GM20000 (cell line): ENCODE measurements at regions not wholly inside any gene's neighbourhood (a gene's known extent, or its start where the extent isn't known, plus 50 kb on each side); places are given as distances from the start of the nearest gene placed in this dataset.
"Not testable (repeated sequence)": the region's sequence is repeated elsewhere in the genome, so short reads cannot be mapped to it uniquely, and the experiment has no call there.

Experiments
- DNase-seq: peaks from one replicate; pipeline ENCODE4 v3.0.0; 2012; ENCODE audit warnings: low spot score
- CTCF ChIP-seq: IDR thresholded peaks from 2 replicates; pipeline ENCODE4 v1.5.1; 2012; ENCODE audit warnings: mild to moderate bottlenecking, control low read depth; ENCODE audit errors: extremely low read depth, missing control alignments

DNA sequence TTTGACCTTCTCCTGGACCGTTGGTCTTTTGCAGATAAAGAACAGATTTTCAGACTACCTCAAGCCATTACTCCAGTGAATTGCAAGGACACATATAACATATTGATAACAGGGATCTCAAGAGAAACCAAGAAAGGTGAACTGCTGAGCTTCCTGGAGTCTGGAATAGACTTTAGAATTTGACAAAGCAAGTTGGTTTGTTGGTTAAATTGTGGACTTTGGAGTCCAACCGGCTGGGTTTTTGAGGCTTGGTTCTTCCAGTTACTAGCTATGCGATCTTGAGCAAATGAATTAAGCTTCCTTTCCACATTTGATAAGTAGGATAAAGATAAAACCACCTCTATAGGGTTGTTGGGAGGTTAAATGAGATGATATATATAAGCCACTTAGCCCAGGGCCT, 233.1 kb downstream of the SHQ1 start:
- TF ChIP-seq CTCF, result no peak
- DNase-seq, result no peak

DNA sequence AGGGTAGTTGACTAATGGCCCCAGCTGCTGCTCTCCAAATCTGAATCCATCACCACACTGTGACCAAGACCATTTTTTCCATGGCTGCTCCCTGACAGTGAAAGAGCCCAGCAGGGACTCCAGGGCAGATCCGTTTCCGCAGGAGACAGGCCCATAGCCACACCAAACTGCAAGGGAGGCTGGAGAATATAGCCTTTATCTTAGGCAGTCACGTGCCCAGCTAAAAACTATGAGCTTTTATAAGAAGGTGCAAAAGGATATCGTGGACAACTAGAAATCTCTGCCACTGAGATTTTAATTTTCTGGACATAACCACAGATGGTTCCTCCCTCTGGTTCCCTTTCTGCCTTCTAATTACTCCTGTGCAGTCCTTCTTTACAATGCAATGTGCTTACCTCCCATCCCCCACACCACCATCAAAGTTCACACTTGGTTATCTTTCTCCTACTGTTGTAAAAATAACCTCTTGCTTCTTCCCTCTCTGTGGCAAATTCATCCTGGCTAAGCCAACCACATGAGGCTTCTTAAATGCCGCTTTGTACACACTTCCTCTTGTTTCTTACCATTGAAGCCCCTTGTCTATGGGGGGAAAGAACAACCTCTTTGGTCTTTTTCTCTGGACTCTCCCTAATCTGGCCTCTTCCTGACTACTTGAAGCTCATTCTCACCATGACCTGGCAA, 233.7 kb downstream of the SHQ1 start:
- no peak for DNase-seq

DNA sequence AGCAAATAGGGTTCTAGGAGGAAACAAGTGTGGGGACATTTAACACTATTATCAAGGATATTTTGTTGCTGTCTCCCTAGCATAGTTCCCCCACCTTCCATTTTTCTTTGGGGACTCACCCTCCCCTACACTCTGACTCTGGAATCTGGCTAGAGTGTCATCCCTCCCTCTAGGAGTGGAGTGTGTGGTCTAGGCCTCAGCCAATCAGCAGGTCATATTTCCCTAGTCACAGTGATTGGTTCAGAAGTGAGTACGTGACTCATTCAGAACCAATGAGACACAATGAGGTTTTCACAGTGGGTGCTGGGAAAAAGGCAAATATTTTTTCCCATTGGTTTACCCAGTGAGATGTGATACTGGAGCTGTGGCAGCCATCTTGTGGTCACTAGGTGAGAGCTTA, 234.4 kb downstream of the SHQ1 start:
- no peak for TF ChIP-seq CTCF

More for the DNA sequence above, 233.7 kb downstream of the SHQ1 start:
- no peak for TF ChIP-seq CTCF

DNA sequence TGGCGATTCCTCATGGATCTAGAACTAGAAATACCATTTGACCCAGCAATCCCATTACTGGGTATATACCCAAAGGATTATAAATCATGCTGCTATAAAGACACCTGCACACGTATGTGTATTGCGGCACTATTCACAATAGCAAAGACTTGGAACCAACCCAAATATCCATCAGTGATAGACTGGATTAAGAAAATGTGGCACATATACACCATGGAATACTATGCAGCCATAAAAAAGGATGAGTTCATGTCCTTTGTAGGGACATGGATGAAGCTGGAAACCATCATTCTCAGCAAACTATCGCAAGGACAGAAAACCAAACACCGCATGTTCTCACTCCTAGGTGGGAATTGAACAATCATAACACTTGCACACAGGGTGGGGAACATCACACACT, 239.1 kb downstream of the SHQ1 start:
- not testable (repeated sequence) for DNase-seq

More for the DNA sequence above, 234.4 kb downstream of the SHQ1 start:
- no peak for DNase-seq

DNA sequence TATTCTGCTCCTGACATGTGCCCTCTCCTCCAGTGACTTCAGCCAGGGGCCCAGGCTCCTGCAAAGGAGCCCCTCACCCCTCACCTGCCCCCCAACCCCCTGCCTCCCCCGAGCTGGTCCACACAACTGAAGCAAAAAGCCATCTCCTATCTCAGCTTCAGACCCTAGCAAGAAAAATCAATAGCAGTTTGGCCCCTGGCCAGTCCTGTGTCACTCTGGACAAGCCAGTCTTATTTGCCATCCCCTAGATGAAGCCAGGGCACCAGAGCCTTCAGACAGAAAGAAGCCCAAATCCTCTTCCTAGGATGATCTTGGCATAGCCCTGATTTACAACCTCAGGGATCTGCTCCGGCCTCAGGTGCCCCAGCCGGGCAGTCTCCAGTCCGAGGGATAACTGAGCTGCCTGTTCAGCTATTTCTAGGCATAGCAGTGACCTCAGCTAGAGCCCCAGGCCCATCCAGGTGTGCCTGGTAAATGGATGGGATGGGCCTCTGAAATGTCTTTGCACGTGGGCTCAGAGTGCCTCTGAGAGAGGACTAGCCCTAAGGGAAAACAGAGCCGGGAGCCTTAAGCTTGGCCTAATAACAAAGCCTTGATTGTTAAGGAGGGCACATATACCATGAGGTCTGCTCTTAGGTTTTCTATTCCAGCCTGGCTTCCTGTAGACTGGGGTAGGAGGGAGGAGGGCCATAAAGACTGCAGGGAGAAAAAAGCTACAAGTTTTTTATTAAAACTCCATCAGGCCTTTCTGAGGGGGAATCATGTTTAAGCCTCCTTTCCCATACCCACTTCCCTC, 242.0 kb downstream of the SHQ1 start:
- TF ChIP-seq CTCF, result no peak
- no peak for DNase-seq

DNA sequence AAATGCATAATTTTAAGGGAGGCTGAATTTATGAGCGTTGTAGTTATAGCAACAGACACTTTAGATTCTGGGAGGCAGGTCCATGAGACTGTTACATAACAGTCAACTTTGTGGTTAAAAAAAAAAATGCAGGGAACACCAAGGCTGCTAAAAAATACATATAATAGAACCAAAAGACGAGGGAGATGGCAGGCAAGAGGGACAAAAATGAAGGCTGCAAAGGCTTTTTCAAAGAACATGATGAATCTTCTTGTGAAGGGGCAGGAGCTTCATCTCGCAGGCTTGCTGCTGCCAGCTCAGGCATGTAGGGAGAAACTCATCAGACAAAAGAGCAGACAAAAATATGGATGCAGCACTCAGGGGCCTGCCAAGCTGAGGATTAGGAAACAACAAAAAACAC, 243.9 kb downstream of the SHQ1 start:
- DNase-seq, result no peak
- TF ChIP-seq CTCF, result no peak

DNA sequence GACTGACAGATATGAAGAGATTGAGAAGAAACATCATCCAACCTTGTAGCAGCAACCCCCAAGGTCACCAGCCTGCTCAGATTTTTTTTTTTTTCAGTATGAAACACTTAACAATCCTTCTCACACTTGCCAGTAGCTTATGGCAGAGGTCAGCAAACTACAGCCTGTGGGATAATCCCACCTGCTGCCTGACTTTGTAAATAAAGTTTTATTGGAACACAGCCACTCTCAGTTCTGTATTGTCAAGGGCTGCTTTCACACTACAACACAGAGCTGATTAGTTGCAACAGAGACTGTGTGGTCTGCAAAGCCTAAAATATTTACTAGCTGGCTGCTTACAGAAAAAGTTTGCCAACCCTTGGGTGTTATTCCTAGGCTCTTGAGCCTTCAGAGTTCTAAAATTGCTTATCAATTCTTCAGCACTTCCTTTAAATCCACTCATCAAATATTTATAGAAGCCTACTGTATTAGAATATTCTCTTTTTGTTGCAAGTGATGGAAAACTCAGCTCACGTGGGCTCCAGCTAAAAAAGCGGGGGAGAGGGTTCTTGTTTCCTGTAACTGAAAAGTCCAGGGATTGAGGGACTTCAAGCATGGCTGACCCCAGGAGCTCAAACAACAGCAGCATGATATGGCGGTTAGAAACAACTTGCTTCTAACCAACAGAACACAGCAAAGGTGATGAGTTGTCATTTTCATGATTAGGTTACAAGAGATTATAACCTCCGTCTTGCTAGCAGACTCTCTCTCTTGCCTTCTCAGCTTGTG, 246.1 kb downstream of the SHQ1 start:
- TF ChIP-seq CTCF, result no peak
- DNase-seq, result no peak
